ENCODE measurements at regions not wholly inside any gene's neighbourhood (a gene's known extent, or its start where the extent isn't known, plus 50 kb on each side); places are given as distances from the start of the nearest gene placed in this dataset.
A peak's percentile ranks its signal among the peaks of the same experiment; 100 is the strongest.

- H3K4me3 ChIP-seq (ENCODE audit: low read length in 3 of 3), result peak overlapping the region in 1 of 3 donors; percentile 14
- DNase-seq (peak in 2 of 5 donors; percentile 62 to 63), FAIRE-seq (no peak)
- no peaks in the 10 kb centered on the region for H3K27me3 ChIP-seq (ENCODE audit: control insufficient read depth, insufficient read depth, low read length)
- H3K4me1 ChIP-seq (ENCODE audit: control insufficient read depth in 2 of 3, insufficient read depth in 2 of 3, low read depth in 1 of 3, low read length in 3 of 3), result peaks cover 0 to 20% (median 9%) of the 10 kb centered on the region in 3 donors
- no peaks in the 10 kb centered on the region for H3K9me3 ChIP-seq (ENCODE audit: control insufficient read depth in 2 of 3, insufficient read depth in 1 of 3, low read length in 3 of 3)
- intact Hi-C loops (cut with DNase I), result no loop called here
- peak overlapping the region in 1 of 2 donors; percentile 71 for H3K27ac ChIP-seq (ENCODE audit: low read depth in 2 of 2, low read length in 2 of 2)
- no peak overlapping the region for H3K9ac ChIP-seq (ENCODE audit: low read length in 3 of 3)
- TF ChIP-seq CTCF (IDR thresholded peaks at IDR 0.05; ENCODE audit: borderline replicate concordance, extremely low read depth, insufficient read depth), result no peak
- no peaks in the 10 kb centered on the region for H3K36me3 ChIP-seq (ENCODE audit: control insufficient read depth in 2 of 3, insufficient read depth in 3 of 3, low read length in 3 of 3)
Measured at GRCh38 chr13:44765001-44765471, 188.9 kb upstream of the TSC22D1 start.

GRCh38 chr13:44764302-44764692 is 188.2 kb upstream of the TSC22D1 start:
- Histone ChIP-seq H3K9ac (ENCODE audit: low read length in 3 of 3) (no peak overlapping the region), H3K27me3 (ENCODE audit: control insufficient read depth, insufficient read depth, low read length) (no peaks in the 10 kb centered on the region), H3K4me3 (ENCODE audit: low read length in 3 of 3) (peak overlapping the region in 1 of 3 donors; percentile 14), H3K4me1 (ENCODE audit: control insufficient read depth in 2 of 3, insufficient read depth in 2 of 3, low read depth in 1 of 3, low read length in 3 of 3) (peaks cover 0 to 20% (median 9%) of the 10 kb centered on the region in 3 donors), H3K27ac (ENCODE audit: low read depth in 2 of 2, low read length in 2 of 2) (peak overlapping the region; percentile 68 to 71), H3K36me3 (ENCODE audit: control insufficient read depth in 2 of 3, insufficient read depth in 3 of 3, low read length in 3 of 3) (no peaks in the 10 kb centered on the region), H3K9me3 (ENCODE audit: control insufficient read depth in 2 of 3, insufficient read depth in 1 of 3, low read length in 3 of 3) (no peaks in the 10 kb centered on the region)
- no peak for TF ChIP-seq CTCF (IDR thresholded peaks at IDR 0.05; ENCODE audit: borderline replicate concordance, extremely low read depth, insufficient read depth)
- intact Hi-C loops (cut with DNase I), result no loop called here
- DNase-seq (peak in 3 of 5 donors; percentile 58 to 63 (median 60)), FAIRE-seq (no peak)

- Histone ChIP-seq H3K4me3 (ENCODE audit: low read length in 3 of 3) (peak overlapping the region in 1 of 3 donors; percentile 14), H3K9ac (ENCODE audit: low read length in 3 of 3) (no peak overlapping the region), H3K9me3 (ENCODE audit: control insufficient read depth in 2 of 3, insufficient read depth in 1 of 3, low read length in 3 of 3) (no peaks in the 10 kb centered on the region), H3K27me3 (ENCODE audit: control insufficient read depth, insufficient read depth, low read length) (no peaks in the 10 kb centered on the region), H3K4me1 (ENCODE audit: control insufficient read depth in 2 of 3, insufficient read depth in 2 of 3, low read depth in 1 of 3, low read length in 3 of 3) (peaks cover 0 to 20% (median 9%) of the 10 kb centered on the region in 3 donors), H3K27ac (ENCODE audit: low read depth in 2 of 2, low read length in 2 of 2) (peak overlapping the region; percentile 68 to 71), H3K36me3 (ENCODE audit: control insufficient read depth in 2 of 3, insufficient read depth in 3 of 3, low read length in 3 of 3) (no peaks in the 10 kb centered on the region)
- DNase-seq, result peak in 3 of 5 donors; percentile 19 to 88 (median 37)
- no peak for FAIRE-seq
- no peak for TF ChIP-seq CTCF (IDR thresholded peaks at IDR 0.05; ENCODE audit: borderline replicate concordance, extremely low read depth, insufficient read depth)
- intact Hi-C loops (cut with DNase I), result no loop called here
Measured at GRCh38 chr13:44763615-44764301, 187.6 kb upstream of the TSC22D1 start.

All from kidney (tissue), 13 donors.